IPS-15b (cell line): ENCODE measurements at regions not wholly inside any gene's neighbourhood (a gene's known extent, or its start where the extent isn't known, plus 50 kb on each side); places are given as distances from the start of the nearest gene placed in this dataset.

ENCODE experiments used
- H3K27me3 ChIP-seq: one replicate; pipeline ENCODE4 v1.6.1; 2013; ENCODE audit warnings: low read length; ENCODE audit not compliant: control insufficient read depth, insufficient read depth
- H3K36me3 ChIP-seq: one replicate; pipeline ENCODE4 v1.6.1; 2013; ENCODE audit warnings: low read length; ENCODE audit not compliant: control insufficient read depth, insufficient read depth
- H3K4me1 ChIP-seq: one replicate; pipeline ENCODE4 v1.6.1; 2013; ENCODE audit warnings: mild to moderate bottlenecking, low read length; ENCODE audit not compliant: control insufficient read depth, insufficient read depth
- H3K4me3 ChIP-seq: one replicate; pipeline ENCODE4 v1.5.1; 2013; ENCODE audit warnings: low read depth, low read length
- H3K9ac ChIP-seq: one replicate; pipeline ENCODE4 v1.6.1; 2013; ENCODE audit warnings: low read depth, mild to moderate bottlenecking, low read length
- H3K9me3 ChIP-seq: one replicate; pipeline ENCODE4 v1.6.1; 2013; ENCODE audit warnings: mild to moderate bottlenecking, low read length; ENCODE audit not compliant: control insufficient read depth, insufficient read depth

GRCh38 chr4:16989371-16989770 lies 90.9 kb upstream of the LDB2 start:
- Histone ChIP-seq H3K4me3 (no peak overlapping the region), H3K27me3 (no peaks in the 10 kb centered on the region), H3K9me3 (no peaks in the 10 kb centered on the region), H3K9ac (no peak overlapping the region), H3K36me3 (no peaks in the 10 kb centered on the region), H3K4me1 (peaks cover 7% of the 10 kb centered on the region)

DNA sequence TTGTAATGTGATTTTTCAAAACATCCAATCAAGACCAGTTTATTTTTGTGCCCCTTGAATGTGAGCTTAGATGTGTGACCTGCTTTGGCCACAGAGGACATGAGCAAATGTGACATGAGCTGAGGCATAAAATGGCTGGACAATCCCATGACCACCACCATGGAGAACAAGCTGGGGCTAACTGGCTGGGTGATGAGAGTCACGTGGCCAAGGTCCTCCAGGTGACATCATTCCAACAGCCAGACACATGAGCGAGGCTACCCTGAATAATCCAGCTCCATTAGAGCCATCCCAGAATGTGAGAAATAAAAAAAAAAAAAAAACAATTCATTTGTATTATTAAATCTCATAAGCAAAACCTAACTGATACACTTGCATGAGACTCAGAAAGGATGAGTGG lies 90.4 kb upstream of the LDB2 start:
- H3K36me3 ChIP-seq = no peaks in the 10 kb centered on the region
- H3K9ac ChIP-seq = no peak overlapping the region
- H3K27me3 ChIP-seq = no peaks in the 10 kb centered on the region
- no peaks in the 10 kb centered on the region for H3K9me3 ChIP-seq
- peaks cover 3% of the 10 kb centered on the region for H3K4me1 ChIP-seq
- H3K4me3 ChIP-seq = no peak overlapping the region

GRCh38 chr4:16977081-16977480 lies 78.6 kb upstream of the LDB2 start:
- H3K9ac ChIP-seq = no peak overlapping the region
- no peaks in the 10 kb centered on the region for H3K36me3 ChIP-seq
- H3K9me3 ChIP-seq = no peaks in the 10 kb centered on the region
- H3K27me3 ChIP-seq = no peaks in the 10 kb centered on the region
- peaks cover 9% of the 10 kb centered on the region for H3K4me1 ChIP-seq
- no peak overlapping the region for H3K4me3 ChIP-seq

- H3K9ac ChIP-seq = no peak overlapping the region
- no peak overlapping the region for H3K4me3 ChIP-seq
- no peaks in the 10 kb centered on the region for H3K36me3 ChIP-seq
- peaks cover 4% of the 10 kb centered on the region for H3K4me1 ChIP-seq
- no peaks in the 10 kb centered on the region for H3K9me3 ChIP-seq
- no peaks in the 10 kb centered on the region for H3K27me3 ChIP-seq
Observed at GRCh38 chr4:16969696-16970135, 71.3 kb upstream of the LDB2 start.

- Histone ChIP-seq H3K9ac (no peak overlapping the region), H3K36me3 (no peaks in the 10 kb centered on the region), H3K4me3 (no peak overlapping the region), H3K9me3 (no peaks in the 10 kb centered on the region), H3K27me3 (no peaks in the 10 kb centered on the region), H3K4me1 (no peaks in the 10 kb centered on the region)
Observed at GRCh38 chr4:16967722-16968121, 69.3 kb upstream of the LDB2 start.

GRCh38 chr4:16959305-16959704 lies 60.9 kb upstream of the LDB2 start:
- no peak overlapping the region for H3K9ac ChIP-seq
- H3K27me3 ChIP-seq = no peaks in the 10 kb centered on the region
- H3K4me1 ChIP-seq = peaks cover 5% of the 10 kb centered on the region
- H3K4me3 ChIP-seq = no peak overlapping the region
- no peaks in the 10 kb centered on the region for H3K9me3 ChIP-seq
- no peaks in the 10 kb centered on the region for H3K36me3 ChIP-seq

GRCh38 chr4:16952896-16953630 lies 54.6 kb upstream of the LDB2 start:
- Histone ChIP-seq H3K9me3 (peaks cover 2% of the 10 kb centered on the region), H3K9ac (no peak overlapping the region), H3K4me1 (no peaks in the 10 kb centered on the region), H3K36me3 (no peaks in the 10 kb centered on the region), H3K4me3 (no peak overlapping the region), H3K27me3 (no peaks in the 10 kb centered on the region)

DNA sequence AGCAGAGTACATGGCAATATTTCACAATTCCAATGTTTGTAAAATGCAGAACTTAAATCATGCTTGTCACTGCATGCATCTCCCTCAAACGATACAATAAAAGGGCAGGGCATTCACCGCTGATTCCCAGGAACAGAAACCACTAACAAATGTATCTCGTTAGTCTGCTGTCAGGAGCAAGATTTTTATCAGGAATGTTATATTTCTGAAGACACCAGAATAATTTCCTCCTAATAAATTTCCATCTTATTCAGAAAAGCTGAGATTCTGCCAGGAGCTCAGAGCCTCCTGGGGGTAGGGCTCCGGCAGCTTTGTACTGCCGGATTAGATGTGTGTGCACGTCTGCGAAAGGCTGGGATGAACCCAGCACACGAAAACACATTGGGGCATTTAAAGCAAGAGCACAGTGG lies 54.0 kb upstream of the LDB2 start:
- peaks cover 2% of the 10 kb centered on the region for H3K9me3 ChIP-seq
- H3K4me1 ChIP-seq = no peaks in the 10 kb centered on the region
- no peak overlapping the region for H3K4me3 ChIP-seq
- no peaks in the 10 kb centered on the region for H3K36me3 ChIP-seq
- H3K9ac ChIP-seq = no peak overlapping the region
- H3K27me3 ChIP-seq = no peaks in the 10 kb centered on the region
